ENCODE measurements at regions not wholly inside any gene's neighbourhood (a gene's known extent, or its start where the extent isn't known, plus 50 kb on each side); places are given as distances from the start of the nearest gene placed in this dataset.

DNA sequence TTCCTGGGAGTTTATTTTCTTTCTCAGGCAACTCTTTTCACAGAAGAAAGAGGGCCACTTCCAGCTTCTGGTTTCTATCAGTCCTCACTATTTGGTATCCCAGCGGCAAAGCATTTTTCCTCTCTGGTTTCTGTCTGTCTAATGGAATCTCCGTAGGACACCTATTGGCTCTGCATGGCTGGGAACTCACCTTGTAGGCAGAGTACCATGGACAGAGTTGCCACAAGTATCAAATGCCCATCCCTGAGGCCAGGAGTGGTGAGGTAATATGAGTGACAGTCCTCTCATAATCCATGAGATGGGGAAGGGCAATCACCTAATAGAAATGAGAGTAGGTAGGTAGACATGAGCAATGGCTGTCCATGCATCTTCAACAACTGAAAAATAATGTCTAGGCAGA, 369.5 kb upstream of the PIK3C3 start:
- intact Hi-C loops (cut with micrococcal nuclease; ENCODE audit: unreplicated experiment) (no loop called here), in situ Hi-C loops (cut with MboI) (no loop called here)
- H3K27me3 ChIP-seq (replicated peaks in 1 of 2; ENCODE audit: control insufficient read depth in 2 of 2, insufficient read depth in 2 of 2, low read length in 1 of 2), result no peaks in the 10 kb centered on the region
- FAIRE-seq (no peak), ATAC-seq (no peak), DNase-seq (ENCODE audit: low read depth, low spot score) (no peak)
- POLR2A ChIA-PET, result no interaction called here
- H3K4me2 ChIP-seq (ENCODE audit: control insufficient read depth, insufficient read depth), result no peak overlapping the region
- SMC1A ChIA-PET (ENCODE audit: uncharacterized antibody, unreplicated experiment), result no interaction called here
- H3K9ac ChIP-seq (ENCODE audit: control insufficient read depth, insufficient read depth, low read length), result no peak overlapping the region
- CTCF ChIA-PET, result no interaction called here
- H3K9me3 ChIP-seq (replicated peaks; ENCODE audit: control insufficient read depth, insufficient read depth, low read length), result no peaks in the 10 kb centered on the region
- H2AFZ ChIP-seq (ENCODE audit: control insufficient read depth, low read depth, low read length), result no peak overlapping the region
- no peaks in the 10 kb centered on the region for H3K4me1 ChIP-seq (ENCODE audit: control insufficient read depth, insufficient read depth, low read length)
- RAD21 ChIA-PET (ENCODE audit: unreplicated experiment), result no interaction called here
- no peaks in the 10 kb centered on the region for H4K20me1 ChIP-seq (ENCODE audit: control insufficient read depth, insufficient read depth)
- no peaks in the 10 kb centered on the region for H3K36me3 ChIP-seq (ENCODE audit: control insufficient read depth in 2 of 2, insufficient read depth in 2 of 2, low read length in 1 of 2)
- H3K27ac ChIP-seq (ENCODE audit: control insufficient read depth, insufficient read depth), result no peak overlapping the region
- no TSS peak for BruUV-seq (replicated peaks)
- no peak overlapping the region for H3K4me3 ChIP-seq
- no peaks in the 10 kb centered on the region for H3K79me2 ChIP-seq (ENCODE audit: control insufficient read depth, insufficient read depth, low read length)
- TF ChIP-seq TCF7 (IDR thresholded peaks at IDR 0.05; ENCODE audit: borderline replicate concordance) (no peak), SIX5 (IDR thresholded peaks at IDR 0.05; ENCODE audit: low read depth, low read length, severe bottlenecking) (no peak), CBX5 (IDR thresholded peaks at IDR 0.05; ENCODE audit: low read depth) (no peak), KAT2A (conservative IDR thresholded peaks at IDR 0.05; ENCODE audit: control insufficient read depth, low read depth, low read length) (no peak), LARP7 (IDR thresholded peaks at IDR 0.05) (no peak), GABPA (IDR thresholded peaks at IDR 0.05; ENCODE audit: low read depth) (no peak), IRF4 (IDR thresholded peaks at IDR 0.05; ENCODE audit: low read depth, low read length) (no peak), MXI1 (IDR thresholded peaks at IDR 0.05; ENCODE audit: low read depth, low read length) (no peak), CEBPB (IDR thresholded peaks at IDR 0.05; ENCODE audit: borderline replicate concordance in 1 of 2, low read depth in 2 of 2, low read length in 2 of 2) (no peak), SPI1 (IDR thresholded peaks at IDR 0.05; ENCODE audit: borderline replicate concordance, insufficient read depth, low read depth, low read length) (no peak), YBX1 (IDR thresholded peaks at IDR 0.05) (no peak), SUPT20H (IDR thresholded peaks at IDR 0.05; ENCODE audit: borderline replicate concordance, control insufficient read depth, low read depth, low read length) (no peak), EGR1 (IDR thresholded peaks at IDR 0.05; ENCODE audit: borderline replicate concordance in 1 of 2, low read depth in 2 of 2, low read length in 2 of 2) (no peak)
- TF ChIP-seq, protein P1, sequence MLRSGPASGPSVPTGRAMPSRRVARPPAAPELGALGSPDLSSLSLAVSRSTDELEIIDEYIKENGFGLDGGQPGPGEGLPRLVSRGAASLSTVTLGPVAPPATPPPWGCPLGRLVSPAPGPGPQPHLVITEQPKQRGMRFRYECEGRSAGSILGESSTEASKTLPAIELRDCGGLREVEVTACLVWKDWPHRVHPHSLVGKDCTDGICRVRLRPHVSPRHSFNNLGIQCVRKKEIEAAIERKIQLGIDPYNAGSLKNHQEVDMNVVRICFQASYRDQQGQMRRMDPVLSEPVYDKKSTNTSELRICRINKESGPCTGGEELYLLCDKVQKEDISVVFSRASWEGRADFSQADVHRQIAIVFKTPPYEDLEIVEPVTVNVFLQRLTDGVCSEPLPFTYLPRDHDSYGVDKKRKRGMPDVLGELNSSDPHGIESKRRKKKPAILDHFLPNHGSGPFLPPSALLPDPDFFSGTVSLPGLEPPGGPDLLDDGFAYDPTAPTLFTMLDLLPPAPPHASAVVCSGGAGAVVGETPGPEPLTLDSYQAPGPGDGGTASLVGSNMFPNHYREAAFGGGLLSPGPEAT (IDR thresholded peaks at IDR 0.05; ENCODE audit: low read depth), result no peak
- TF ChIP-seq, protein P2, sequence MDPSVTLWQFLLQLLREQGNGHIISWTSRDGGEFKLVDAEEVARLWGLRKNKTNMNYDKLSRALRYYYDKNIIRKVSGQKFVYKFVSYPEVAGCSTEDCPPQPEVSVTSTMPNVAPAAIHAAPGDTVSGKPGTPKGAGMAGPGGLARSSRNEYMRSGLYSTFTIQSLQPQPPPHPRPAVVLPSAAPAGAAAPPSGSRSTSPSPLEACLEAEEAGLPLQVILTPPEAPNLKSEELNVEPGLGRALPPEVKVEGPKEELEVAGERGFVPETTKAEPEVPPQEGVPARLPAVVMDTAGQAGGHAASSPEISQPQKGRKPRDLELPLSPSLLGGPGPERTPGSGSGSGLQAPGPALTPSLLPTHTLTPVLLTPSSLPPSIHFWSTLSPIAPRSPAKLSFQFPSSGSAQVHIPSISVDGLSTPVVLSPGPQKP (IDR thresholded peaks at IDR 0.05; ENCODE audit: low read depth, low read length), result no peak
- 33% methylated on average over 2 of the region's 2 CpGs for WGBS (ENCODE audit: insufficient coverage, insufficient replicate concordance, low lambda C conversion rate, missing lambda C conversion rate)

Data from GM12878 (cell line).